ENCODE measurements at regions not wholly inside any gene's neighbourhood (a gene's known extent, or its start where the extent isn't known, plus 50 kb on each side); places are given as distances from the start of the nearest gene placed in this dataset.
"Not testable (repeated sequence)": the region's sequence is repeated elsewhere in the genome, so short reads cannot be mapped to it uniquely, and the experiment has no call there.

GRCh38 chr4:33746979-33747378 lies 2497.3 kb downstream of the ARAP2 start:
- no peak for DNase-seq

- DNase-seq = no peak
Observed at GRCh38 chr4:33751050-33751449, 2493.3 kb downstream of the ARAP2 start.

- no peak for DNase-seq
Observed at GRCh38 chr4:33772582-33772981, 2471.7 kb downstream of the ARAP2 start.

GRCh38 chr4:33780952-33781791 lies 2463.1 kb downstream of the ARAP2 start:
- no peak for DNase-seq

- peak; percentile 74 for DNase-seq
Observed at GRCh38 chr4:33785843-33786242, 2458.5 kb downstream of the ARAP2 start.

- DNase-seq = no peak
Observed at GRCh38 chr4:33802578-33802977, 2441.7 kb downstream of the ARAP2 start.

GRCh38 chr4:33825685-33826084 lies 2418.6 kb downstream of the ARAP2 start:
- no peak for DNase-seq

- DNase-seq = not testable (repeated sequence)
Observed at GRCh38 chr4:33829356-33829755, 2415.0 kb downstream of the ARAP2 start.

- no peak for DNase-seq
Observed at GRCh38 chr4:33831442-33832066, 2412.8 kb downstream of the ARAP2 start.

GRCh38 chr4:33835764-33836163 lies 2408.6 kb downstream of the ARAP2 start:
- not testable (repeated sequence) for DNase-seq

- DNase-seq = no peak
Observed at GRCh38 chr4:33837043-33837838, 2407.1 kb downstream of the ARAP2 start.

- DNase-seq = no peak
Observed at GRCh38 chr4:33841120-33841519, 2403.2 kb downstream of the ARAP2 start.

- DNase-seq = no peak
Observed at GRCh38 chr4:33850371-33850902, 2393.9 kb downstream of the ARAP2 start.

- not testable (repeated sequence) for DNase-seq
Observed at GRCh38 chr4:33853670-33854069, 2390.6 kb downstream of the ARAP2 start.

- no peak for DNase-seq
Observed at GRCh38 chr4:33864290-33864859, 2379.9 kb downstream of the ARAP2 start.

- no peak for DNase-seq
Observed at GRCh38 chr4:33873791-33874190, 2370.5 kb downstream of the ARAP2 start.

- no peak for DNase-seq
Observed at GRCh38 chr4:33878710-33879109, 2365.6 kb downstream of the ARAP2 start.

- no peak for DNase-seq
Observed at GRCh38 chr4:33881176-33881575, 2363.1 kb downstream of the ARAP2 start.

GRCh38 chr4:33882246-33882990 lies 2361.9 kb downstream of the ARAP2 start:
- no peak for DNase-seq

- no peak for DNase-seq
Observed at GRCh38 chr4:33883111-33883510, 2361.2 kb downstream of the ARAP2 start.

- DNase-seq = peak; percentile 21
Observed at GRCh38 chr4:33886356-33886755, 2358.0 kb downstream of the ARAP2 start.

GRCh38 chr4:33890841-33891240 lies 2353.5 kb downstream of the ARAP2 start:
- no peak for DNase-seq

Measured in eye (tissue), 1 donor.